K562 (cell line): ENCODE measurements at regions not wholly inside any gene's neighbourhood (a gene's known extent, or its start where the extent isn't known, plus 50 kb on each side); places are given as distances from the start of the nearest gene placed in this dataset.

Experiments used
- ATAC-seq: fragments of 200-7000 bp; cut with Tn5 transposase; 3 replicates; pipeline ENCODE4 v1.9.1; 2020; ENCODE audit warnings: moderate library complexity
- BruUV-seq: library from RNA; stranded (reverse); fragments of 400-500 nt; replicated peaks from 2 replicates; lab custom pipeline; 2021; lab: Mats Ljungman, UMichigan
- CTCF ChIA-PET: fragments of 300-600 bp; formaldehyde crosslinking; extraction: SDS; loops from one replicate; lab custom pipeline; 2021; ENCODE audit warnings: low intra/inter-chr PET ratio; lab: Yijun Ruan, JAX
- POLR2A ChIA-PET: fragments of 300-600, 350-650 bp; sonication (Branson Sonifier 250); formaldehyde crosslinking; extraction: SDS; loops from one replicate; lab custom pipeline; 2021; ENCODE audit warnings: antibody characterized with exemption, inconsistent platforms; lab: Yijun Ruan, JAX
- DNase-seq, 4 experiments: peaks; one replicate each; pipeline versions ENCODE4 v3.0.0 to v3.0.0-alpha.2; 2011 to 2018; ENCODE audit warnings: low spot score in 3 of 4, mixed read lengths in 3 of 4; ENCODE audit errors: extremely low read depth in 1 of 4
- FAIRE-seq: peaks from 2 replicates; lab custom pipeline; 2011; peaks lifted over from hg19 to GRCh38; lab: Jason Lieb, UNC
- H2AFZ ChIP-seq: 2 replicates; pipeline ENCODE4 v1.6.0; 2011; ENCODE audit warnings: low read depth, low read length, control low read depth, inconsistent platforms
- H3K27ac ChIP-seq: fragments of 200-600 bp; 3 replicates; pipeline ENCODE4 v1.8.0; 2011; ENCODE audit warnings: low read depth, mild to moderate bottlenecking, control low read depth, inconsistent platforms, low read length, moderate library complexity, mixed read lengths; ENCODE audit errors: extremely low read depth
- H3K27me3 ChIP-seq, 2 experiments: fragments of 300-600 bp in 1 of 2; 2 replicates in 1 of 2; 3 replicates in 1 of 2; pipeline versions ENCODE4 v1.6.0 to v1.8.0; 2011; ENCODE audit warnings: inconsistent platforms in 2 of 2, low read length in 2 of 2, mild to moderate bottlenecking in 1 of 2, mixed read lengths in 1 of 2, moderate library complexity in 1 of 2; ENCODE audit not compliant: control insufficient read depth in 2 of 2, insufficient read depth in 2 of 2
- H3K36me3 ChIP-seq: fragments of 300-600 bp; 3 replicates; pipeline ENCODE4 v1.8.0; 2011; ENCODE audit warnings: mild to moderate bottlenecking, low read length, inconsistent platforms; ENCODE audit not compliant: control insufficient read depth, insufficient read depth
- H3K4me1 ChIP-seq, 2 experiments: fragments of 200-600 bp in 1 of 2; replicated peaks in 1 of 2; 2 replicates in 1 of 2; 3 replicates in 1 of 2; pipeline versions ENCODE4 v1.5.1 to v1.8.0; 2011; ENCODE audit warnings: inconsistent platforms in 2 of 2, low read length in 2 of 2, mild to moderate bottlenecking in 1 of 2, mixed read lengths in 1 of 2, moderate library complexity in 1 of 2; ENCODE audit not compliant: control insufficient read depth in 2 of 2, insufficient read depth in 2 of 2
- H3K4me2 ChIP-seq: 2 replicates; pipeline ENCODE4 v1.6.1; 2011; ENCODE audit warnings: low read length, control low read depth, inconsistent platforms, mixed read lengths; ENCODE audit not compliant: insufficient read depth
- H3K4me3 ChIP-seq: fragments of 200-600 bp; sonication (generic), shearing (Covaris generic); 2 replicates; pipeline ENCODE4 v1.5.1; 2016; ENCODE audit warnings: control low read depth, inconsistent platforms
- H3K79me2 ChIP-seq: fragments of 200-600 bp; 3 replicates; pipeline ENCODE4 v1.8.0; 2011; ENCODE audit warnings: low read length, inconsistent platforms; ENCODE audit not compliant: control insufficient read depth, insufficient read depth
- H3K9ac ChIP-seq, 2 experiments: 2 replicates each; pipeline versions ENCODE4 v1.6.0 to v1.6.1; 2011; ENCODE audit warnings: low read depth in 2 of 2, low read length in 2 of 2, control low read depth in 1 of 2, inconsistent platforms in 1 of 2, mild to moderate bottlenecking in 1 of 2, mixed read lengths in 1 of 2; ENCODE audit not compliant: insufficient read depth in 1 of 2
- H3K9me1 ChIP-seq: one replicate; pipeline ENCODE4 v1.6.0; 2011; ENCODE audit warnings: inconsistent platforms, mild to moderate bottlenecking, low read length, moderate library complexity; ENCODE audit not compliant: control insufficient read depth, insufficient read depth
- H3K9me3 ChIP-seq: replicated peaks from 2 replicates; pipeline ENCODE4 v1.5.1; 2011; ENCODE audit warnings: low read depth, low read length, inconsistent platforms; ENCODE audit not compliant: control insufficient read depth, insufficient read depth
- H4K20me1 ChIP-seq: replicated peaks from 2 replicates; pipeline ENCODE4 v1.6.1; 2011; ENCODE audit warnings: low read length, inconsistent platforms, mixed read lengths; ENCODE audit not compliant: control insufficient read depth, insufficient read depth
- JUNB ChIP-seq: fragments of 450-650 bp; formaldehyde crosslinking; conservative IDR thresholded peaks from 2 replicates; pipeline ENCODE4 v1.4.0; 2020; ENCODE audit warnings: mild to moderate bottlenecking
- NUFIP1 ChIP-seq: fragments of 450-650 bp; IDR thresholded peaks from 2 replicates; pipeline ENCODE4 v1.6.1; 2018; ENCODE audit not compliant: partially characterized antibody
- PTTG1 ChIP-seq: fragments of 450-650 bp; IDR thresholded peaks from 2 replicates; pipeline ENCODE4 v1.6.1; 2016; ENCODE audit warnings: low read depth, mild to moderate bottlenecking, missing genetic modification characterization, missing compliant biosample characterization
- TAL1 ChIP-seq: fragments of 450-650 bp; IDR thresholded peaks from 2 replicates; pipeline ENCODE4 v1.6.1; 2016; ENCODE audit warnings: mild to moderate bottlenecking
- TGIF2 ChIP-seq: sonication (generic); formaldehyde crosslinking; IDR thresholded peaks from 2 replicates; pipeline ENCODE4 v1.8.1; 2022; ENCODE audit warnings: mild to moderate bottlenecking, missing genetic modification reagents, moderate library complexity
- ZNF23 ChIP-seq: fragments of 250-450 bp; sonication (Bioruptor Pico); IDR thresholded peaks from 2 replicates; pipeline ENCODE4 v1.4.0; 2020; ENCODE audit warnings: mild to moderate bottlenecking
- WGBS: fragments of 100-300 bp; shearing (Covaris generic); methylation state at CpG from one replicate; pipeline ENCODE4 v1.1.6; 2016; ENCODE audit warnings: low coverage, mixed read lengths; ENCODE audit not compliant: insufficient coverage; ENCODE audit errors: missing lambda C conversion rate; 5-methylcytosine and 5-hydroxymethylcytosine counted together
- in situ Hi-C: fragments of 300-500 bp; cut with MboI; formaldehyde crosslinking; loops from 4 replicates; pipeline ENCODE4 v1.15.0; 2018; ENCODE audit warnings: inconsistent platforms, mixed read lengths
- intact Hi-C: fragments of 100-400 bp; cut with micrococcal nuclease; formaldehyde crosslinking; loops from 2 replicates; pipeline ENCODE4 v1.14.2; 2022
- TF ChIP-seq, protein P1 (sequence below): sonication (generic); formaldehyde crosslinking; IDR thresholded peaks from 2 replicates; pipeline ENCODE4 v1.8.0; 2022; ENCODE audit warnings: mild to moderate bottlenecking, missing genetic modification reagents

- no peak for FAIRE-seq
- 0% methylated on average over 2 of the region's 2 CpGs for WGBS
- Histone ChIP-seq H3K27ac (no peak overlapping the region), H3K4me3 (no peak overlapping the region), H2AFZ (no peak overlapping the region), H3K4me1 (no peaks in the 10 kb centered on the region), H3K9me3 (no peaks in the 10 kb centered on the region), H4K20me1 (no peaks in the 10 kb centered on the region), H3K27me3 (no peaks in the 10 kb centered on the region), H3K9me1 (no peaks in the 10 kb centered on the region), H3K36me3 (no peaks in the 10 kb centered on the region), H3K79me2 (no peaks in the 10 kb centered on the region), H3K4me2 (no peak overlapping the region), H3K9ac (no peak overlapping the region)
- in situ Hi-C loops = no loop called here
- intact Hi-C loops = no loop called here
- no TSS peak for BruUV-seq
- no peak for DNase-seq
- ATAC-seq = no peak
- ChIA-PET POLR2A (no interaction called here), CTCF (no interaction called here)
- TF ChIP-seq ZNF23 (CRISPR knock-in tag) (no peak), PTTG1 (no peak), TGIF2 (CRISPR knock-in tag) (no peak), TAL1 (no peak), NUFIP1 (no peak), JUNB (no peak)
Measured at GRCh38 chr10:9015005-9015404, 960.5 kb downstream of the GATA3 start.

- in situ Hi-C loops (no loop called here), intact Hi-C loops (no loop called here)
- Histone ChIP-seq H3K27me3 (no peaks in the 10 kb centered on the region), H3K36me3 (no peaks in the 10 kb centered on the region), H3K79me2 (no peaks in the 10 kb centered on the region), H3K4me1 (no peaks in the 10 kb centered on the region), H2AFZ (no peak overlapping the region), H3K4me2 (no peak overlapping the region), H3K27ac (no peak overlapping the region), H3K4me3 (no peak overlapping the region), H4K20me1 (no peaks in the 10 kb centered on the region), H3K9ac (no peak overlapping the region), H3K9me3 (no peaks in the 10 kb centered on the region), H3K9me1 (no peaks in the 10 kb centered on the region)
- FAIRE-seq (no peak), ATAC-seq (no peak), DNase-seq (no peak)
- ChIA-PET POLR2A (no interaction called here), CTCF (no interaction called here)
- BruUV-seq = no TSS peak
- TF ChIP-seq, protein P1, sequence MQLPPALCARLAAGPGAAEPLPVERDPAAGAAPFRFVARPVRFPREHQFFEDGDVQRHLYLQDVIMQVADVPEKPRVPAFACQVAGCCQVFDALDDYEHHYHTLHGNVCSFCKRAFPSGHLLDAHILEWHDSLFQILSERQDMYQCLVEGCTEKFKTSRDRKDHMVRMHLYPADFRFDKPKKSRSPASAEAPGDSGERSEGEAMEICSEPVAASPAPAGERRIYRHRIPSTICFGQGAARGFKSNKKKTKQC (CRISPR knock-in tag) = no peak
- WGBS = 0% methylated on average over 2 of the region's 2 CpGs
Measured at GRCh38 chr10:9015447-9015846, 961.0 kb downstream of the GATA3 start.
